GM23248 (cell line): ENCODE measurements at regions not wholly inside any gene's neighbourhood (a gene's known extent, or its start where the extent isn't known, plus 50 kb on each side); places are given as distances from the start of the nearest gene placed in this dataset.

Experiments used
- DNase-seq: peaks from one replicate; pipeline ENCODE4 v3.0.0-alpha.2; 2015
- H2AFZ ChIP-seq: fragments of 200-600 bp; sonication (generic); 2 replicates; pipeline ENCODE4 v1.6.1; 2016; ENCODE audit warnings: antibody characterized with exemption
- H3F3A ChIP-seq: fragments of 200-600 bp; sonication (generic); 2 replicates; pipeline ENCODE4 v1.6.1; 2016; ENCODE audit warnings: mild to moderate bottlenecking, antibody characterized with exemption, mixed run types; ENCODE audit not compliant: insufficient read depth
- H3K27ac ChIP-seq: fragments of 200-600 bp; sonication (generic); 2 replicates; pipeline ENCODE4 v1.5.1; 2016; ENCODE audit warnings: mild to moderate bottlenecking
- H3K27me3 ChIP-seq: fragments of 200-600 bp; sonication (generic); replicated peaks from 2 replicates; pipeline ENCODE4 v1.6.1; 2016; ENCODE audit warnings: mild to moderate bottlenecking; ENCODE audit not compliant: insufficient read depth
- H3K36me3 ChIP-seq: fragments of 200-600 bp; sonication (generic); 2 replicates; pipeline ENCODE4 v1.6.1; 2016; ENCODE audit warnings: low read depth, mild to moderate bottlenecking
- H3K4me1 ChIP-seq: fragments of 200-600 bp; sonication (generic); 2 replicates; pipeline ENCODE4 v1.6.1; 2016; ENCODE audit warnings: mild to moderate bottlenecking; ENCODE audit not compliant: insufficient read depth
- H3K4me2 ChIP-seq: fragments of 200-600 bp; sonication (generic); one replicate; pipeline ENCODE4 v1.6.1; 2016; ENCODE audit warnings: mild to moderate bottlenecking; ENCODE audit not compliant: unreplicated experiment
- H3K4me3 ChIP-seq: fragments of 200-600 bp; sonication (generic); 2 replicates; pipeline ENCODE4 v1.5.1; 2016; ENCODE audit warnings: mild to moderate bottlenecking
- H3K79me2 ChIP-seq: fragments of 200-600 bp; sonication (generic); 2 replicates; pipeline ENCODE4 v1.6.1; 2016; ENCODE audit warnings: mild to moderate bottlenecking; ENCODE audit not compliant: insufficient read depth
- H3K9ac ChIP-seq: fragments of 200-600 bp; sonication (generic); 2 replicates; pipeline ENCODE4 v1.6.1; 2016; ENCODE audit warnings: mild to moderate bottlenecking
- H3K9me2 ChIP-seq: fragments of 200-600 bp; sonication (generic); 2 replicates; pipeline ENCODE4 v1.6.1; 2016; ENCODE audit warnings: mixed run types, mild to moderate bottlenecking, moderate library complexity; ENCODE audit not compliant: insufficient read depth
- H3K9me3 ChIP-seq: fragments of 200-600 bp; sonication (generic); one replicate; pipeline ENCODE4 v1.6.1; 2017; ENCODE audit warnings: low read depth
- H4K20me1 ChIP-seq: fragments of 200-600 bp; sonication (generic); 2 replicates; pipeline ENCODE4 v1.6.0; 2016; ENCODE audit not compliant: insufficient read depth
- EZH2 ChIP-seq: fragments of 200-600 bp; sonication (generic); IDR thresholded peaks from 2 replicates; pipeline ENCODE4 v1.6.1; 2018; ENCODE audit warnings: antibody characterized with exemption, mild to moderate bottlenecking; ENCODE audit not compliant: insufficient read depth, poor library complexity, severe bottlenecking
- EZH2phosphoT487 ChIP-seq: fragments of 200-600 bp; sonication (generic); IDR thresholded peaks from 2 replicates; pipeline ENCODE4 v1.6.1; 2018; ENCODE audit warnings: antibody characterized with exemption, moderate library complexity, mild to moderate bottlenecking, low read depth; ENCODE audit not compliant: insufficient read depth
- WGBS, 2 experiments: methylation state at CpG; one replicate each; pipeline ENCODE4 v1.1.6; 2015 to 2017; ENCODE audit warnings: low lambda C conversion rate in 2 of 2, low coverage in 1 of 2; ENCODE audit errors: missing lambda C conversion rate in 2 of 2; 5-methylcytosine and 5-hydroxymethylcytosine counted together
- in situ Hi-C: fragments of 300-500 bp; cut with MboI; formaldehyde crosslinking; loops from 2 replicates; pipeline ENCODE4 v1.15.0; 2020

DNA sequence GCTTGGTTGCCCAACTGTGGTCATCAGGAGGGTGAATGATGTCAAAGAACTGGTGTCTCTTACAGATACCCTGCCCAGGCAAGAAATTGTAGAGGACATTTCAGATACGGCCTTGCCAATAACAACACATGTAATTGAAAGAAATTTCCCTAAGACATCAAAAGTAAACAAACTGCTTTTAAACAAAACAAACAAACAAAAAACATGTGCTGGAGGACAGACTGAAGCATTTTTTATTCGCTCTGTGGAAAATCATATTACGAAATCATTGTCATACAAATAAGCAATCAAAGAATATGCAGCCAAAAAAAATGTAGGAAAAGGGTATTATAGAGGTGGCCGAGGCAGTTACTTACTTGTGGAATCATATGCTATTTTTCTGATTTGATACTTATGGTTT lies 52.1 kb upstream of the MYEOV start:
- no peaks in the 10 kb centered on the region for H3K9me2 ChIP-seq
- no peak overlapping the region for H3K9ac ChIP-seq
- H3K4me2 ChIP-seq: no peak overlapping the region
- no peak overlapping the region for H3K4me3 ChIP-seq
- no peaks in the 10 kb centered on the region for H3K36me3 ChIP-seq
- 69 to 71% methylated on average over 4 of the region's 4 CpGs for WGBS, 2 experiments
- DNase-seq: no peak
- no peak for TF ChIP-seq EZH2phosphoT487
- no peak for TF ChIP-seq EZH2
- H3K4me1 ChIP-seq: no peaks in the 10 kb centered on the region
- H3F3A ChIP-seq: no peaks in the 10 kb centered on the region
- no peak overlapping the region for H3K27ac ChIP-seq
- no peak overlapping the region for H2AFZ ChIP-seq
- no peaks in the 10 kb centered on the region for H4K20me1 ChIP-seq
- peaks cover 16% of the 10 kb centered on the region for H3K27me3 ChIP-seq
- H3K9me3 ChIP-seq: no peaks in the 10 kb centered on the region
- in situ Hi-C loops: no loop called here
- H3K79me2 ChIP-seq: no peaks in the 10 kb centered on the region

- Histone ChIP-seq H3K27ac (no peak overlapping the region), H3K9me3 (no peaks in the 10 kb centered on the region), H3K4me2 (no peak overlapping the region), H2AFZ (no peak overlapping the region), H3K27me3 (peaks cover 16% of the 10 kb centered on the region), H3F3A (no peaks in the 10 kb centered on the region), H3K4me1 (no peaks in the 10 kb centered on the region), H4K20me1 (no peaks in the 10 kb centered on the region), H3K4me3 (no peak overlapping the region), H3K9me2 (no peaks in the 10 kb centered on the region), H3K79me2 (no peaks in the 10 kb centered on the region), H3K36me3 (no peaks in the 10 kb centered on the region), H3K9ac (no peak overlapping the region)
- 62 to 66% methylated on average over 3 of the region's 3 CpGs for WGBS, 2 experiments
- DNase-seq: no peak
- in situ Hi-C loops: no loop called here
- TF ChIP-seq EZH2phosphoT487: no peak
- no peak for TF ChIP-seq EZH2
Observed at GRCh38 chr11:69242266-69242920, 51.6 kb upstream of the MYEOV start.

DNA sequence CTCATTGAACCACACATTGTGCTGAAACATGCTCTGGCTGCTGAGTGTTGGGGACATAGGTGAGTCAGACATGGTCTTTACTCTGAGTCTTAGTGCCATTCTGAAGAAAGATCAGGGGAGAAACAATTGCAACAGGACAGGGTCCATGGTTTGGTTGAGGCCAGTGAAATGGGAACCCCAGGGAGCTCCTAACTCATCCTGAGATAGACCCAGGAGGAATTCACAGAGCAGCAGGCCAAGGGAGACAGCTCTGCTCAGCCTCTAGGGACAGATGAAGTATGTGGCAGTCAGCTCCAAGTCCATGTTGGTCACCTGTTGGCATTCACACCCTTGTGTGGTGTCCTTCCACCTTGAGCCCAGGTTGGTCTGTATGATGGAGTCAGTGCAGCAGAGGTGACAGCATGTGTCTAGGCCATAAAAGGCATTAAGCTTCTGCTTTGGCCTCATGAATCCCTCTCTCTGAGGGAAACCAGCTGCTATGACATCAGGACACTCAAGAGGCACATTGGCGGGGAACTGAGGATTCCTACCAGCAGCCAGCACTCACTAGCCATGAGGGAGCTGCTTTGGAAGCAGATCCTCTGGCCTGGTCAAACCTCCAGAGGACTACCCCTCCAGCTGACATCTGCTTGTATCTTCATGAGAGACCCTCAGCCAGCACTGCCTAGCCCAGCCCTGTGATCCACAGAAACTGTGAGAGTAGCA lies 50.3 kb upstream of the MYEOV start:
- Histone ChIP-seq H3K27me3 (peaks cover 11% of the 10 kb centered on the region), H2AFZ (no peak overlapping the region), H3K4me2 (no peak overlapping the region), H3K79me2 (no peaks in the 10 kb centered on the region), H3K27ac (no peak overlapping the region), H3K9me2 (no peaks in the 10 kb centered on the region), H3K4me1 (no peaks in the 10 kb centered on the region), H3F3A (no peaks in the 10 kb centered on the region), H3K36me3 (no peaks in the 10 kb centered on the region), H3K9ac (no peak overlapping the region), H3K9me3 (no peaks in the 10 kb centered on the region), H3K4me3 (no peak overlapping the region), H4K20me1 (no peaks in the 10 kb centered on the region)
- WGBS, 2 experiments: 78 to 100% methylated on average over 1 of the region's 1 CpG
- in situ Hi-C loops: no loop called here
- no peak for TF ChIP-seq EZH2
- no peak for TF ChIP-seq EZH2phosphoT487
- no peak for DNase-seq
